Adrenal gland (tissue), 5 donors: ENCODE measurements at regions not wholly inside any gene's neighbourhood (a gene's known extent, or its start where the extent isn't known, plus 50 kb on each side); places are given as distances from the start of the nearest gene placed in this dataset.

Source experiments
- POLR2A ChIP-seq, 2 donors: fragments of 450-650 bp; IDR thresholded peaks; one replicate each; pipeline ENCODE4 v1.6.1; 2017; ENCODE audit warnings: antibody characterized with exemption in 2 of 2, mild to moderate bottlenecking in 2 of 2, moderate library complexity in 1 of 2
- TF ChIP-seq, protein P1 (sequence below), 6 experiments: fragments of 450-650 bp in 4 of 6; fragments of 200-600 bp in 2 of 6; sonication (generic) in 1 of 6; IDR thresholded peaks; 1 replicate in 5 of 6; 2 replicates in 1 of 6; pipeline versions ENCODE4 v1.5.1 to v1.8.0; 2016 to 2021; ENCODE audit warnings: antibody characterized with exemption in 6 of 6, mild to moderate bottlenecking in 2 of 6, moderate library complexity in 1 of 6
- donor health status: DM: no; HTN: no; CAD: no.

DNA sequence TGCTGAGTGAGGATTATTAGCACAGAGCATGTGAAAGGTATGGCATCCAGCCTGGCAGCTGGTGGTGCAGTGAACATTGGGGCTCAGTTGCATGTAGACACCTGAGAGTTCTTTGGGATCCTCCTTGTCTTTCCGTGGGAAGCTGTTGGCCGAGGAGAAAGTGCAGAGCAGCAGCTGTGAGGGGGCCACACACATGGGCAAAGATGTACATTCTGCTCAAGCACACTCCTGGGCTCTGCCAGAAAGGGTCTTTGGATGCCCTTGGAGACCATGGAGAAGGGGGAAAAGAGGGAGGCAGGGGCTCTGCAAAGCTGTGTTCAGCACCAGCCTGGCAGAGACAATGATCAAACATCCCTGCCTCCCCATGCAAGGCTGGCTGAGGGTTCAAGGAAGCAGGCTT lies 138.7 kb upstream of the PITX1 start:
- TF ChIP-seq, protein P1, sequence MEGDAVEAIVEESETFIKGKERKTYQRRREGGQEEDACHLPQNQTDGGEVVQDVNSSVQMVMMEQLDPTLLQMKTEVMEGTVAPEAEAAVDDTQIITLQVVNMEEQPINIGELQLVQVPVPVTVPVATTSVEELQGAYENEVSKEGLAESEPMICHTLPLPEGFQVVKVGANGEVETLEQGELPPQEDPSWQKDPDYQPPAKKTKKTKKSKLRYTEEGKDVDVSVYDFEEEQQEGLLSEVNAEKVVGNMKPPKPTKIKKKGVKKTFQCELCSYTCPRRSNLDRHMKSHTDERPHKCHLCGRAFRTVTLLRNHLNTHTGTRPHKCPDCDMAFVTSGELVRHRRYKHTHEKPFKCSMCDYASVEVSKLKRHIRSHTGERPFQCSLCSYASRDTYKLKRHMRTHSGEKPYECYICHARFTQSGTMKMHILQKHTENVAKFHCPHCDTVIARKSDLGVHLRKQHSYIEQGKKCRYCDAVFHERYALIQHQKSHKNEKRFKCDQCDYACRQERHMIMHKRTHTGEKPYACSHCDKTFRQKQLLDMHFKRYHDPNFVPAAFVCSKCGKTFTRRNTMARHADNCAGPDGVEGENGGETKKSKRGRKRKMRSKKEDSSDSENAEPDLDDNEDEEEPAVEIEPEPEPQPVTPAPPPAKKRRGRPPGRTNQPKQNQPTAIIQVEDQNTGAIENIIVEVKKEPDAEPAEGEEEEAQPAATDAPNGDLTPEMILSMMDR (IDR thresholded peaks at IDR 0.05), result no peak
- no peak for TF ChIP-seq POLR2A (IDR thresholded peaks at IDR 0.05)
